Endothelial cell (in vitro differentiated cells): ENCODE measurements at regions not wholly inside any gene's neighbourhood (a gene's known extent, or its start where the extent isn't known, plus 50 kb on each side); places are given as distances from the start of the nearest gene placed in this dataset.

Source experiments
- DNase-seq: peaks from one replicate; pipeline ENCODE4 v3.0.0; 2021; ENCODE audit warnings: low spot score
- H3K27ac Mint-ChIP-seq: one replicate; pipeline ENCODE4 v1.8.0; 2021; ENCODE audit warnings: mixed read lengths, inconsistent platforms; ENCODE audit not compliant: unreplicated experiment
- H3K27me3 Mint-ChIP-seq: one replicate; pipeline ENCODE4 v1.8.0; 2021; ENCODE audit warnings: mild to moderate bottlenecking, moderate library complexity, mixed read lengths, inconsistent platforms; ENCODE audit not compliant: unreplicated experiment
- H3K36me3 Mint-ChIP-seq: one replicate; pipeline ENCODE4 v1.8.0; 2021; ENCODE audit warnings: mild to moderate bottlenecking, low read depth, mixed read lengths, inconsistent platforms; ENCODE audit not compliant: unreplicated experiment
- H3K4me1 Mint-ChIP-seq: one replicate; pipeline ENCODE4 v1.8.0; 2021; ENCODE audit warnings: mild to moderate bottlenecking, mixed read lengths, inconsistent platforms; ENCODE audit not compliant: unreplicated experiment
- H3K4me3 Mint-ChIP-seq: one replicate; pipeline ENCODE4 v1.8.0; 2021; ENCODE audit warnings: mild to moderate bottlenecking, mixed read lengths, inconsistent platforms; ENCODE audit not compliant: unreplicated experiment
- H3K9me3 Mint-ChIP-seq: one replicate; pipeline ENCODE4 v1.8.0; 2021; ENCODE audit warnings: mixed read lengths, inconsistent platforms; ENCODE audit not compliant: unreplicated experiment
- CTCF ChIP-seq: fragments of 200-600 bp; sonication (generic); IDR thresholded peaks from one replicate; pipeline ENCODE4 v1.5.0; 2021; ENCODE audit warnings: antibody characterized with exemption; ENCODE audit not compliant: unreplicated experiment

- no peak for DNase-seq
- no peaks in the 10 kb centered on the region for H3K36me3 Mint-ChIP-seq
- H3K4me1 Mint-ChIP-seq, result no peaks in the 10 kb centered on the region
- H3K9me3 Mint-ChIP-seq, result no peaks in the 10 kb centered on the region
- no peaks in the 10 kb centered on the region for H3K27me3 Mint-ChIP-seq
- TF ChIP-seq CTCF, result no peak
- H3K4me3 Mint-ChIP-seq, result no peak overlapping the region
- H3K27ac Mint-ChIP-seq, result no peak overlapping the region
Measured at GRCh38 chr10:111767661-111768060, 415.9 kb downstream of the GPAM start.

- Mint-ChIP-seq H3K27ac (no peak overlapping the region), H3K27me3 (no peaks in the 10 kb centered on the region), H3K4me1 (no peaks in the 10 kb centered on the region), H3K4me3 (no peak overlapping the region), H3K9me3 (no peaks in the 10 kb centered on the region), H3K36me3 (no peaks in the 10 kb centered on the region)
- DNase-seq, result no peak
- TF ChIP-seq CTCF, result no peak
Measured at GRCh38 chr10:111773950-111774349, 409.6 kb downstream of the GPAM start.

- no peaks in the 10 kb centered on the region for H3K27me3 Mint-ChIP-seq
- H3K36me3 Mint-ChIP-seq, result no peaks in the 10 kb centered on the region
- no peak for DNase-seq
- no peaks in the 10 kb centered on the region for H3K9me3 Mint-ChIP-seq
- H3K4me1 Mint-ChIP-seq, result no peaks in the 10 kb centered on the region
- no peak overlapping the region for H3K4me3 Mint-ChIP-seq
- TF ChIP-seq CTCF, result no peak
- no peak overlapping the region for H3K27ac Mint-ChIP-seq
Measured at GRCh38 chr10:111774486-111774885, 409.1 kb downstream of the GPAM start.

GRCh38 chr10:111784436-111784835, 399.1 kb downstream of the GPAM start:
- H3K4me1 Mint-ChIP-seq, result no peaks in the 10 kb centered on the region
- TF ChIP-seq CTCF, result no peak
- no peak overlapping the region for H3K4me3 Mint-ChIP-seq

GRCh38 chr10:111784946-111785465, 398.6 kb downstream of the GPAM start:
- TF ChIP-seq CTCF, result no peak
- H3K4me1 Mint-ChIP-seq, result no peaks in the 10 kb centered on the region
- H3K36me3 Mint-ChIP-seq, result no peaks in the 10 kb centered on the region
- H3K27ac Mint-ChIP-seq, result no peak overlapping the region
- no peaks in the 10 kb centered on the region for H3K9me3 Mint-ChIP-seq
- peaks cover 1% of the 10 kb centered on the region for H3K27me3 Mint-ChIP-seq
- H3K4me3 Mint-ChIP-seq, result no peak overlapping the region
- DNase-seq, result no peak

More at GRCh38 chr10:111784436-111784835, 399.1 kb downstream of the GPAM start:
- no peaks in the 10 kb centered on the region for H3K9me3 Mint-ChIP-seq
- H3K27ac Mint-ChIP-seq, result no peak overlapping the region
- H3K27me3 Mint-ChIP-seq, result peaks cover 1% of the 10 kb centered on the region
- DNase-seq, result no peak
- H3K36me3 Mint-ChIP-seq, result no peaks in the 10 kb centered on the region
